ENCODE measurements at regions not wholly inside any gene's neighbourhood (a gene's known extent, or its start where the extent isn't known, plus 50 kb on each side); places are given as distances from the start of the nearest gene placed in this dataset.
"Not testable (repeated sequence)": the region's sequence is repeated elsewhere in the genome, so short reads cannot be mapped to it uniquely, and the experiment has no call there.

GRCh38 chr2:204145791-204146190 lies 209.2 kb downstream of the ICOS start:
- peak overlapping the region; percentile 29 for H3K27ac ChIP-seq (ENCODE audit: low read depth, low read length)
- peaks cover 3 to 11% (median 10%) of the 10 kb centered on the region in 7 donors for H3K4me1 Mint-ChIP-seq
- peaks cover 0 to 4% of the 10 kb centered on the region in 2 donors for H3K4me1 ChIP-seq (ENCODE audit: control insufficient read depth in 2 of 2, insufficient read depth in 2 of 2, low read length in 2 of 2)
- H3K36me3 ChIP-seq (ENCODE audit: control insufficient read depth in 2 of 3, insufficient read depth in 3 of 3, low read length in 3 of 3) = no peaks in the 10 kb centered on the region
- peak overlapping the region; percentile 61 for H3K4me3 ChIP-seq (ENCODE audit: low read length)
- ChIA-PET POLR2A (interaction anchor here (0.5 kb wide), 1 partner anchor 952 kb away, joined by 3 read pairs; no protein-coding TSS in a partner anchor), CTCF (interaction anchor here (0.6 to 2.6 kb wide), 14 partner anchors 8 to 1782 kb away, joined by 3 to 19 read pairs (median 3); no protein-coding TSS in a partner anchor)
- peaks cover 0 to 43% (median 15%) of the 10 kb centered on the region in 5 donors for H3K27me3 Mint-ChIP-seq
- H3K4me3 Mint-ChIP-seq = peak overlapping the region; percentile 82 to 92 (median 86)
- ATAC-seq (peak; percentile 12), DNase-seq (no peak)
- H3K9me3 Mint-ChIP-seq = no peaks in the 10 kb centered on the region
- peak overlapping the region in 7 of 9 donors; percentile 50 to 83 (median 74) for H3K27ac Mint-ChIP-seq
- no peaks in the 10 kb centered on the region for H3K9me3 ChIP-seq (ENCODE audit: control insufficient read depth in 2 of 3, low read length in 3 of 3)
- H3K36me3 Mint-ChIP-seq = no peaks in the 10 kb centered on the region
- intact Hi-C loops (cut with micrococcal nuclease) = loop anchor here (1.0 to 5.0 kb wide), 12 partner anchors 33 to 1803 kb away; no protein-coding TSS in a partner anchor
- no peaks in the 10 kb centered on the region for H3K27me3 ChIP-seq (ENCODE audit: control insufficient read depth in 2 of 2, insufficient read depth in 2 of 2, low read length in 2 of 2)

DNA sequence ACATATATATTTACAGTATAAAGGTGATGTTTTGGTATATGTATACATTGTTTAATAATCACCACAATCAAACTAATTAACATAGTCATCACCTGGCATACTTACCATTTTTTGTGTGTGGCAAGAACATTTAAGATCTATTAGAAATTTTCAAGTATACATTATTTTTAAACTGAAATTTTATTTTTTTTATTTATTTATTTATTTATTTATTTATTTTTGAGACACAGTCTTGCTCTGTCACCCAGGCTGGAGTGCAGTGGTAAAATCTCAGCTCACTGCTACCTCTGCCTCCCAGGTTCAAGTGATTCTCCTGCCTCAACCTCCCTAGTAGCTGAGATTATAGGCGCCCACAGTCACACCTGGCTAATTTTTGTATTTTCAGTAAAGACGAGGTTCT lies 210.5 kb downstream of the ICOS start:
- POLR2A ChIA-PET = not testable (repeated sequence)

GRCh38 chr2:204150721-204151120 lies 214.2 kb downstream of the ICOS start:
- no peaks in the 10 kb centered on the region for H3K27me3 ChIP-seq (ENCODE audit: control insufficient read depth in 2 of 2, insufficient read depth in 2 of 2, low read length in 2 of 2)
- Mint-ChIP-seq H3K27me3 (peaks cover 0 to 43% (median 13%) of the 10 kb centered on the region in 5 donors), H3K36me3 (no peaks in the 10 kb centered on the region), H3K9me3 (no peaks in the 10 kb centered on the region), H3K4me3 (no peak overlapping the region), H3K4me1 (peaks cover 0 to 9% (median 4%) of the 10 kb centered on the region in 7 donors), H3K27ac (no peak overlapping the region)
- ATAC-seq = no peak
- DNase-seq = no peak
- intact Hi-C loops (cut with micrococcal nuclease) = no loop called here
- peaks cover 0 to 3% of the 10 kb centered on the region in 2 donors for H3K4me1 ChIP-seq (ENCODE audit: control insufficient read depth in 2 of 2, insufficient read depth in 2 of 2, low read length in 2 of 2)
- H3K36me3 ChIP-seq (ENCODE audit: control insufficient read depth in 2 of 3, insufficient read depth in 3 of 3, low read length in 3 of 3) = no peaks in the 10 kb centered on the region
- no peak overlapping the region for H3K4me3 ChIP-seq (ENCODE audit: low read length)
- H3K27ac ChIP-seq (ENCODE audit: low read depth, low read length) = no peak overlapping the region
- POLR2A ChIA-PET = no interaction called here
- no peaks in the 10 kb centered on the region for H3K9me3 ChIP-seq (ENCODE audit: control insufficient read depth in 2 of 3, low read length in 3 of 3)
- CTCF ChIA-PET = interaction anchor here (1.6 kb wide), 1 partner anchor 27 kb away, joined by 3 read pairs; no protein-coding TSS in a partner anchor

More for the DNA sequence above, 210.5 kb downstream of the ICOS start:
- DNase-seq; H3K4me1 ChIP-seq (ENCODE audit: control insufficient read depth in 2 of 2, insufficient read depth in 2 of 2, low read length in 2 of 2); H3K27ac Mint-ChIP-seq; H3K9me3 ChIP-seq (ENCODE audit: control insufficient read depth in 2 of 3, low read length in 3 of 3); CTCF ChIA-PET; H3K27me3 ChIP-seq (ENCODE audit: control insufficient read depth in 2 of 2, insufficient read depth in 2 of 2, low read length in 2 of 2); ATAC-seq; H3K27ac ChIP-seq (ENCODE audit: low read depth, low read length); H3K4me3 Mint-ChIP-seq; H3K36me3 ChIP-seq (ENCODE audit: control insufficient read depth in 2 of 3, insufficient read depth in 3 of 3, low read length in 3 of 3); H3K9me3 Mint-ChIP-seq; H3K4me3 ChIP-seq (ENCODE audit: low read length); H3K36me3 Mint-ChIP-seq: not testable (repeated sequence)
- H3K4me1 Mint-ChIP-seq = peaks cover 3 to 12% (median 10%) of the 10 kb centered on the region in 7 donors
- intact Hi-C loops (cut with micrococcal nuclease) = loop anchor here in 1 of 2 donors (5.0 kb wide), 1 partner anchor 95 kb away; no protein-coding TSS in a partner anchor
- peaks cover 0 to 45% (median 15%) of the 10 kb centered on the region in 5 donors for H3K27me3 Mint-ChIP-seq

DNA sequence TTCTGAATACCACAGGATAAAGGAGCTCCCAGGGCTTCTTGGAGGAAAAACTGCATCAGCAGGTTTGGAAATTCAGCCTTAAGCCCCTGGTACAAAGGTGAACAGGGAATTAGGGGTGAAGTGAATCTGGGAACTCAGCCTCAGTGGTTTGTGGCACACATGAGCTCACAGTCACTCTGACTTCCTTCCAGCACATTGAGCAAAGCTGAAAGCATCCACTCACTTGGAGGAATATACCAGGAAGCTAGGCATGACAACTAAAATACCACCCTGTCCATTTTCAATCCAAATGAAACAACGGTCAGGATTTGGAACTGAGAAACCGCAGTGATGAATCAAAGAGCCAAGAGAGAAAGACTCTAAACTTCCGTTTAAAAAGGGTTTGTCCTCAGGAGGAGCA lies 216.1 kb downstream of the ICOS start:
- Histone ChIP-seq H3K36me3 (ENCODE audit: control insufficient read depth in 2 of 3, insufficient read depth in 3 of 3, low read length in 3 of 3) (no peaks in the 10 kb centered on the region), H3K9me3 (ENCODE audit: control insufficient read depth in 2 of 3, low read length in 3 of 3) (no peaks in the 10 kb centered on the region), H3K27me3 (ENCODE audit: control insufficient read depth in 2 of 2, insufficient read depth in 2 of 2, low read length in 2 of 2) (no peaks in the 10 kb centered on the region), H3K4me1 (ENCODE audit: control insufficient read depth in 2 of 2, insufficient read depth in 2 of 2, low read length in 2 of 2) (no peaks in the 10 kb centered on the region), H3K27ac (ENCODE audit: low read depth, low read length) (no peak overlapping the region), H3K4me3 (ENCODE audit: low read length) (no peak overlapping the region)
- ATAC-seq (no peak), DNase-seq (no peak)
- H3K27me3 Mint-ChIP-seq = peaks cover 0 to 39% (median 10%) of the 10 kb centered on the region in 5 donors
- no peak overlapping the region for H3K27ac Mint-ChIP-seq
- CTCF ChIA-PET = interaction anchor here (0.6 kb wide), 1 partner anchor 107 kb away, joined by 3 read pairs; no protein-coding TSS in a partner anchor
- POLR2A ChIA-PET = no interaction called here
- peaks cover 0 to 4% (median 0%) of the 10 kb centered on the region in 5 donors for H3K36me3 Mint-ChIP-seq
- peaks cover 0 to 7% (median 0%) of the 10 kb centered on the region in 11 donors for H3K9me3 Mint-ChIP-seq
- H3K4me3 Mint-ChIP-seq = no peak overlapping the region
- H3K4me1 Mint-ChIP-seq = peaks cover 0 to 5% (median 0%) of the 10 kb centered on the region in 7 donors
- intact Hi-C loops (cut with micrococcal nuclease) = no loop called here

GRCh38 chr2:204154863-204155262 lies 218.3 kb downstream of the ICOS start:
- no peaks in the 10 kb centered on the region for H3K27me3 ChIP-seq (ENCODE audit: control insufficient read depth in 2 of 2, insufficient read depth in 2 of 2, low read length in 2 of 2)
- ATAC-seq = no peak
- ChIA-PET CTCF (interaction anchor here (1.4 kb wide), 1 partner anchor 10 kb away, joined by 10 read pairs; no protein-coding TSS in a partner anchor), POLR2A (no interaction called here)
- peaks cover 0 to 14% (median 0%) of the 10 kb centered on the region in 11 donors for H3K9me3 Mint-ChIP-seq
- H3K27ac ChIP-seq (ENCODE audit: low read depth, low read length) = no peak overlapping the region
- no peaks in the 10 kb centered on the region for H3K9me3 ChIP-seq (ENCODE audit: control insufficient read depth in 2 of 3, low read length in 3 of 3)
- no peak for DNase-seq
- H3K27ac Mint-ChIP-seq = no peak overlapping the region
- H3K36me3 Mint-ChIP-seq = peaks cover 0 to 4% (median 0%) of the 10 kb centered on the region in 5 donors
- H3K36me3 ChIP-seq (ENCODE audit: control insufficient read depth in 2 of 3, insufficient read depth in 3 of 3, low read length in 3 of 3) = no peaks in the 10 kb centered on the region
- peaks cover 0 to 21% (median 6%) of the 10 kb centered on the region in 5 donors for H3K27me3 Mint-ChIP-seq
- no peak overlapping the region for H3K4me3 Mint-ChIP-seq
- no peaks in the 10 kb centered on the region for H3K4me1 ChIP-seq (ENCODE audit: control insufficient read depth in 2 of 2, insufficient read depth in 2 of 2, low read length in 2 of 2)
- no peak overlapping the region for H3K4me3 ChIP-seq (ENCODE audit: low read length)
- peaks cover 0 to 2% (median 0%) of the 10 kb centered on the region in 7 donors for H3K4me1 Mint-ChIP-seq
- intact Hi-C loops (cut with micrococcal nuclease) = no loop called here

DNA sequence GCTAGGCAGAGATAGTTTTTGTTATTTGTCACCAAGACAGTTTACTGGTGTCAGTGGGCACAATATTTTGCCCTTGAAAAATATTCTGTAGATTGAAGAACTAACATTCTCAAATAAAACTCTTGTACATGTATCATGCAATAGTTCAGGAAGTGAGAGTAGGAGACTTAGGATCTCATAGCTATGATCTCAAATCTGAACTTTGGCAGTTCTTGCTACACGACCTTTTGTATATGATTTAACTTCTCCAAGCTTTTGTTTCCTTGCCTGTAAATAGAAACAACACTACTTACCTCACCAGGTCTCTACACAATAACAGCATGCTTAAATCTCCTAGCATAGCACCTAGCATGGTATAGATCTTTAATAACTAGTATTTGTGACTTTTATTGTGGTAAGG lies 219.9 kb downstream of the ICOS start:
- Histone ChIP-seq H3K36me3 (ENCODE audit: control insufficient read depth in 2 of 3, insufficient read depth in 3 of 3, low read length in 3 of 3) (no peaks in the 10 kb centered on the region), H3K4me1 (ENCODE audit: control insufficient read depth in 2 of 2, insufficient read depth in 2 of 2, low read length in 2 of 2) (no peaks in the 10 kb centered on the region), H3K4me3 (ENCODE audit: low read length) (no peak overlapping the region), H3K27me3 (ENCODE audit: control insufficient read depth in 2 of 2, insufficient read depth in 2 of 2, low read length in 2 of 2) (no peaks in the 10 kb centered on the region), H3K9me3 (ENCODE audit: control insufficient read depth in 2 of 3, low read length in 3 of 3) (no peaks in the 10 kb centered on the region), H3K27ac (ENCODE audit: low read depth, low read length) (no peak overlapping the region)
- H3K9me3 Mint-ChIP-seq = peaks cover 0 to 14% (median 0%) of the 10 kb centered on the region in 11 donors
- DNase-seq (no peak), ATAC-seq (no peak)
- intact Hi-C loops (cut with micrococcal nuclease) = no loop called here
- peaks cover 0 to 4% (median 0%) of the 10 kb centered on the region in 5 donors for H3K36me3 Mint-ChIP-seq
- CTCF ChIA-PET = interaction anchor here (0.6 kb wide), 1 partner anchor 85 kb away, joined by 3 read pairs; no protein-coding TSS in a partner anchor
- POLR2A ChIA-PET = no interaction called here
- no peak overlapping the region for H3K4me3 Mint-ChIP-seq
- no peak overlapping the region for H3K27ac Mint-ChIP-seq
- H3K27me3 Mint-ChIP-seq = peaks cover 5 to 20% (median 6%) of the 10 kb centered on the region in 5 donors
- peaks cover 0 to 2% (median 0%) of the 10 kb centered on the region in 7 donors for H3K4me1 Mint-ChIP-seq

DNA sequence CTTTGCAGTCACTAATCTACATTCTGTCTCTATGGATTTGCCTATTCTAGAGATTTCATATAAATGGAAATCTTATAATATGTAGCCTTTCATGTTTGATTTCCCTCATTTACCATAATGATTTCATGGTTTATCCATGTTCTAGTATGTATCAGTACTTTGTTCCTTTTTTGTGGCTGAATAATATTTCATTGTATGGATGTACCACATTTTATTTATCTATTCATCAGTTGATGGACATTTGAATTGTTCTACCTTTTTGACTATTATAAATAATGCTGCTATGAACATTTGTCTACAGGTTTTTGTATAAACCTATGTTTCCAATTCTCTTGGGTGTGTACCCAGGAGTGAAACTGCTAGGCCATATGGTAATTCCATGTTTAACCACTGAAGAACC lies 221.1 kb downstream of the ICOS start:
- Histone ChIP-seq H3K9me3 (ENCODE audit: control insufficient read depth in 2 of 3, low read length in 3 of 3) (no peaks in the 10 kb centered on the region), H3K4me1 (ENCODE audit: control insufficient read depth in 2 of 2, insufficient read depth in 2 of 2, low read length in 2 of 2) (no peaks in the 10 kb centered on the region), H3K36me3 (ENCODE audit: control insufficient read depth in 2 of 3, insufficient read depth in 3 of 3, low read length in 3 of 3) (no peaks in the 10 kb centered on the region), H3K27me3 (ENCODE audit: control insufficient read depth in 2 of 2, insufficient read depth in 2 of 2, low read length in 2 of 2) (no peaks in the 10 kb centered on the region), H3K27ac (ENCODE audit: low read depth, low read length) (no peak overlapping the region), H3K4me3 (ENCODE audit: low read length) (no peak overlapping the region)
- H3K27me3 Mint-ChIP-seq = peaks cover 5 to 23% (median 12%) of the 10 kb centered on the region in 5 donors
- POLR2A ChIA-PET = no interaction called here
- CTCF ChIA-PET = no interaction called here
- peaks cover 0 to 4% (median 0%) of the 10 kb centered on the region in 5 donors for H3K36me3 Mint-ChIP-seq
- intact Hi-C loops (cut with micrococcal nuclease) = no loop called here
- no peak overlapping the region for H3K4me3 Mint-ChIP-seq
- no peak overlapping the region for H3K27ac Mint-ChIP-seq
- ATAC-seq = no peak
- DNase-seq = no peak
- no peaks in the 10 kb centered on the region for H3K4me1 Mint-ChIP-seq
- H3K9me3 Mint-ChIP-seq = peaks cover 0 to 14% (median 0%) of the 10 kb centered on the region in 11 donors
